Cerebellar nuclear complex (tissue), 1 donor: ENCODE measurements at regions not wholly inside any gene's neighbourhood (a gene's known extent, or its start where the extent isn't known, plus 50 kb on each side); places are given as distances from the start of the nearest gene placed in this dataset.

Experiments used
- DNase-seq, 2 experiments: peaks; one replicate each; lab custom pipeline; 2025; lab: John Stamatoyannopoulos, UW

GRCh38 chr16:47778106-47778801 is 317.1 kb downstream of the PHKB start:
- DNase-seq = no peak

DNA sequence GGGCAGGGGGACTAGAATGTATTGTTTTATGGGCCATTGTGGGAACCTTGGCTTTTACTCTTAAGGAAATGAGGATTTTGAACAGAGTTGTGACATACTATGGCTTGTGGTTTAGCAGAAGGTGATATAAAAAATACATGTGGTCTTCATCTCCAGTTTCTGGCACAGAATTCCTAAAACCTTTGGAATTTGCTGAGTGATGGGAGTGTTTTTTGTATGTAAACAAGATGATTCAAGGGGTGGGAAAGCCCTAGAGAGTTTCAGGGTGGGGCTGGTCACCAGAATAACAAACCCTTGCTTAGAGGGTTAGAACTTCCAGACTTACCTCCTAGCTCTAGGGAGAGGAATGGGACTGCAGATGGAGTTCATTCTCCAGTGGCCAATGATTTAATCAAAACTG is 316.1 kb downstream of the PHKB start:
- DNase-seq = no peak

- DNase-seq = no peak
These were observed 313.5 kb downstream of the PHKB start for GRCh38 chr16:47774661-47775060.

DNA sequence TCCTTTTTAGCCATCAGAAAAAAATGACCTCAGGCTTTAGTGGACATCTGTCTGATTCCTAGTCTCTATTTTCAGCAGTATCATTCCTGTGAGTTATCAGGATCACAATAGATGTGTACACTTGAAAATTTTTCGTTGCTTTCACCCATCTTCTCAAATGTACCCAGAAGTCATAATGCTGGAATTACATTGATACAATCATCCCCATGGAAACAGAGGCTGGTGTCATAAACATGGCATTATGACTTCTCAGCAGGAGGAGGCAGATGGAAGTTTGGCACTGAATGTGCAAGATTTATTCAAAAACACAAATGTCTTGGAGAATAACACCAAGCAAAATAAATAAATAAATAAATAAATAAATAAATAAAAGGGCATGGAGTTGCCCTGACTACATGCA is 292.5 kb downstream of the PHKB start:
- no peak for DNase-seq
